ENCODE measurements at regions not wholly inside any gene's neighbourhood (a gene's known extent, or its start where the extent isn't known, plus 50 kb on each side); places are given as distances from the start of the nearest gene placed in this dataset.

- H3K4me3 ChIP-seq (ENCODE audit: low read length) = no peak overlapping the region
- H3K36me3 ChIP-seq (ENCODE audit: control insufficient read depth, insufficient read depth, low read length) = no peaks in the 10 kb centered on the region
- no peaks in the 10 kb centered on the region for H3K27me3 ChIP-seq (ENCODE audit: control insufficient read depth, insufficient read depth, low read length)
- no peak overlapping the region for H3K27ac ChIP-seq (ENCODE audit: low read length)
- WGBS (ENCODE audit: insufficient coverage, low lambda C conversion rate) = 68% methylated on average over 3 of the region's 4 CpGs
- DNase-seq = no peak
- no peaks in the 10 kb centered on the region for H3K4me1 ChIP-seq (ENCODE audit: control insufficient read depth, insufficient read depth, low read length)
- no peaks in the 10 kb centered on the region for H3K9me3 ChIP-seq (ENCODE audit: control insufficient read depth, low read depth, low read length)
Measured at GRCh38 chr2:213202011-213202410, 50.6 kb upstream of the IKZF2 start.

GRCh38 chr2:213205944-213206343, 54.5 kb upstream of the IKZF2 start:
- no peaks in the 10 kb centered on the region for H3K36me3 ChIP-seq (ENCODE audit: control insufficient read depth, insufficient read depth, low read length)
- no peaks in the 10 kb centered on the region for H3K9me3 ChIP-seq (ENCODE audit: control insufficient read depth, low read depth, low read length)
- no peaks in the 10 kb centered on the region for H3K27me3 ChIP-seq (ENCODE audit: control insufficient read depth, insufficient read depth, low read length)
- no CpG with 5 or more reads among the region's 1 CpG for WGBS (ENCODE audit: insufficient coverage, low lambda C conversion rate)
- no peak overlapping the region for H3K4me3 ChIP-seq (ENCODE audit: low read length)
- H3K27ac ChIP-seq (ENCODE audit: low read length) = no peak overlapping the region
- no peaks in the 10 kb centered on the region for H3K4me1 ChIP-seq (ENCODE audit: control insufficient read depth, insufficient read depth, low read length)
- DNase-seq = no peak

GRCh38 chr2:213213186-213213585, 61.8 kb upstream of the IKZF2 start:
- WGBS (ENCODE audit: insufficient coverage, low lambda C conversion rate) = no CpG with 5 or more reads among the region's 6 CpGs
- Histone ChIP-seq H3K4me1 (ENCODE audit: control insufficient read depth, insufficient read depth, low read length) (no peaks in the 10 kb centered on the region), H3K9me3 (ENCODE audit: control insufficient read depth, low read depth, low read length) (no peaks in the 10 kb centered on the region), H3K27me3 (ENCODE audit: control insufficient read depth, insufficient read depth, low read length) (no peaks in the 10 kb centered on the region), H3K4me3 (ENCODE audit: low read length) (no peak overlapping the region), H3K27ac (ENCODE audit: low read length) (no peak overlapping the region), H3K36me3 (ENCODE audit: control insufficient read depth, insufficient read depth, low read length) (no peaks in the 10 kb centered on the region)
- DNase-seq = no peak

- Histone ChIP-seq H3K9me3 (ENCODE audit: control insufficient read depth, low read depth, low read length) (no peaks in the 10 kb centered on the region), H3K36me3 (ENCODE audit: control insufficient read depth, insufficient read depth, low read length) (no peaks in the 10 kb centered on the region), H3K4me3 (ENCODE audit: low read length) (no peak overlapping the region), H3K27ac (ENCODE audit: low read length) (no peak overlapping the region), H3K27me3 (ENCODE audit: control insufficient read depth, insufficient read depth, low read length) (no peaks in the 10 kb centered on the region), H3K4me1 (ENCODE audit: control insufficient read depth, insufficient read depth, low read length) (no peaks in the 10 kb centered on the region)
- 79% methylated on average over 6 of the region's 10 CpGs for WGBS (ENCODE audit: insufficient coverage, low lambda C conversion rate)
- DNase-seq = no peak
Measured at GRCh38 chr2:213214209-213214608, 62.8 kb upstream of the IKZF2 start.

GRCh38 chr2:213216461-213216860, 65.0 kb upstream of the IKZF2 start:
- Histone ChIP-seq H3K9me3 (ENCODE audit: control insufficient read depth, low read depth, low read length) (no peaks in the 10 kb centered on the region), H3K4me1 (ENCODE audit: control insufficient read depth, insufficient read depth, low read length) (no peaks in the 10 kb centered on the region), H3K4me3 (ENCODE audit: low read length) (no peak overlapping the region), H3K36me3 (ENCODE audit: control insufficient read depth, insufficient read depth, low read length) (no peaks in the 10 kb centered on the region), H3K27me3 (ENCODE audit: control insufficient read depth, insufficient read depth, low read length) (no peaks in the 10 kb centered on the region), H3K27ac (ENCODE audit: low read length) (no peak overlapping the region)
- no CpG with 5 or more reads among the region's 5 CpGs for WGBS (ENCODE audit: insufficient coverage, low lambda C conversion rate)
- DNase-seq = no peak

GRCh38 chr2:213219816-213220215, 64.4 kb upstream of the SPAG16 start:
- no peaks in the 10 kb centered on the region for H3K9me3 ChIP-seq (ENCODE audit: control insufficient read depth, low read depth, low read length)
- no peak overlapping the region for H3K4me3 ChIP-seq (ENCODE audit: low read length)
- no peaks in the 10 kb centered on the region for H3K27me3 ChIP-seq (ENCODE audit: control insufficient read depth, insufficient read depth, low read length)
- H3K27ac ChIP-seq (ENCODE audit: low read length) = no peak overlapping the region
- no peaks in the 10 kb centered on the region for H3K36me3 ChIP-seq (ENCODE audit: control insufficient read depth, insufficient read depth, low read length)
- H3K4me1 ChIP-seq (ENCODE audit: control insufficient read depth, insufficient read depth, low read length) = no peaks in the 10 kb centered on the region
- no CpG with 5 or more reads among the region's 1 CpG for WGBS (ENCODE audit: insufficient coverage, low lambda C conversion rate)
- DNase-seq = no peak

- Histone ChIP-seq H3K27me3 (ENCODE audit: control insufficient read depth, insufficient read depth, low read length) (no peaks in the 10 kb centered on the region), H3K36me3 (ENCODE audit: control insufficient read depth, insufficient read depth, low read length) (no peaks in the 10 kb centered on the region), H3K9me3 (ENCODE audit: control insufficient read depth, low read depth, low read length) (no peaks in the 10 kb centered on the region), H3K27ac (ENCODE audit: low read length) (no peak overlapping the region), H3K4me1 (ENCODE audit: control insufficient read depth, insufficient read depth, low read length) (no peaks in the 10 kb centered on the region), H3K4me3 (ENCODE audit: low read length) (no peak overlapping the region)
- no peak for DNase-seq
- WGBS (ENCODE audit: insufficient coverage, low lambda C conversion rate) = no CpG with 5 or more reads among the region's 3 CpGs
Measured at GRCh38 chr2:213220967-213221603, 63.2 kb upstream of the SPAG16 start.

GRCh38 chr2:213221957-213222356, 62.3 kb upstream of the SPAG16 start:
- no peak overlapping the region for H3K27ac ChIP-seq (ENCODE audit: low read length)
- no peak for DNase-seq
- H3K36me3 ChIP-seq (ENCODE audit: control insufficient read depth, insufficient read depth, low read length) = no peaks in the 10 kb centered on the region
- H3K4me1 ChIP-seq (ENCODE audit: control insufficient read depth, insufficient read depth, low read length) = no peaks in the 10 kb centered on the region
- H3K27me3 ChIP-seq (ENCODE audit: control insufficient read depth, insufficient read depth, low read length) = no peaks in the 10 kb centered on the region
- no peak overlapping the region for H3K4me3 ChIP-seq (ENCODE audit: low read length)
- 90% methylated on average over 2 of the region's 2 CpGs for WGBS (ENCODE audit: insufficient coverage, low lambda C conversion rate)
- no peaks in the 10 kb centered on the region for H3K9me3 ChIP-seq (ENCODE audit: control insufficient read depth, low read depth, low read length)

GRCh38 chr2:213224366-213224765, 59.9 kb upstream of the SPAG16 start:
- 67% methylated on average over 1 of the region's 2 CpGs for WGBS (ENCODE audit: insufficient coverage, low lambda C conversion rate)
- Histone ChIP-seq H3K9me3 (ENCODE audit: control insufficient read depth, low read depth, low read length) (no peaks in the 10 kb centered on the region), H3K4me3 (ENCODE audit: low read length) (no peak overlapping the region), H3K4me1 (ENCODE audit: control insufficient read depth, insufficient read depth, low read length) (no peaks in the 10 kb centered on the region), H3K36me3 (ENCODE audit: control insufficient read depth, insufficient read depth, low read length) (no peaks in the 10 kb centered on the region), H3K27ac (ENCODE audit: low read length) (no peak overlapping the region), H3K27me3 (ENCODE audit: control insufficient read depth, insufficient read depth, low read length) (no peaks in the 10 kb centered on the region)
- no peak for DNase-seq

- Histone ChIP-seq H3K4me3 (ENCODE audit: low read length) (no peak overlapping the region), H3K27me3 (ENCODE audit: control insufficient read depth, insufficient read depth, low read length) (no peaks in the 10 kb centered on the region)
- WGBS (ENCODE audit: insufficient coverage, low lambda C conversion rate) = 77% methylated on average over 3 of the region's 4 CpGs
Measured at GRCh38 chr2:213225866-213226265, 58.4 kb upstream of the SPAG16 start.

GRCh38 chr2:213227458-213227857, 56.8 kb upstream of the SPAG16 start:
- Histone ChIP-seq H3K27me3 (ENCODE audit: control insufficient read depth, insufficient read depth, low read length) (no peaks in the 10 kb centered on the region), H3K27ac (ENCODE audit: low read length) (no peak overlapping the region), H3K4me3 (ENCODE audit: low read length) (no peak overlapping the region), H3K4me1 (ENCODE audit: control insufficient read depth, insufficient read depth, low read length) (no peaks in the 10 kb centered on the region), H3K36me3 (ENCODE audit: control insufficient read depth, insufficient read depth, low read length) (no peaks in the 10 kb centered on the region), H3K9me3 (ENCODE audit: control insufficient read depth, low read depth, low read length) (no peaks in the 10 kb centered on the region)
- DNase-seq = no peak

More at GRCh38 chr2:213225866-213226265, 58.4 kb upstream of the SPAG16 start:
- no peak overlapping the region for H3K27ac ChIP-seq (ENCODE audit: low read length)
- H3K36me3 ChIP-seq (ENCODE audit: control insufficient read depth, insufficient read depth, low read length) = no peaks in the 10 kb centered on the region
- H3K4me1 ChIP-seq (ENCODE audit: control insufficient read depth, insufficient read depth, low read length) = no peaks in the 10 kb centered on the region
- no peak for DNase-seq
- no peaks in the 10 kb centered on the region for H3K9me3 ChIP-seq (ENCODE audit: control insufficient read depth, low read depth, low read length)

All from large intestine (tissue), 3 donors.